ENCODE measurements at regions not wholly inside any gene's neighbourhood (a gene's known extent, or its start where the extent isn't known, plus 50 kb on each side); places are given as distances from the start of the nearest gene placed in this dataset.
A peak's percentile ranks its signal among the peaks of the same experiment; 100 is the strongest.

DNA sequence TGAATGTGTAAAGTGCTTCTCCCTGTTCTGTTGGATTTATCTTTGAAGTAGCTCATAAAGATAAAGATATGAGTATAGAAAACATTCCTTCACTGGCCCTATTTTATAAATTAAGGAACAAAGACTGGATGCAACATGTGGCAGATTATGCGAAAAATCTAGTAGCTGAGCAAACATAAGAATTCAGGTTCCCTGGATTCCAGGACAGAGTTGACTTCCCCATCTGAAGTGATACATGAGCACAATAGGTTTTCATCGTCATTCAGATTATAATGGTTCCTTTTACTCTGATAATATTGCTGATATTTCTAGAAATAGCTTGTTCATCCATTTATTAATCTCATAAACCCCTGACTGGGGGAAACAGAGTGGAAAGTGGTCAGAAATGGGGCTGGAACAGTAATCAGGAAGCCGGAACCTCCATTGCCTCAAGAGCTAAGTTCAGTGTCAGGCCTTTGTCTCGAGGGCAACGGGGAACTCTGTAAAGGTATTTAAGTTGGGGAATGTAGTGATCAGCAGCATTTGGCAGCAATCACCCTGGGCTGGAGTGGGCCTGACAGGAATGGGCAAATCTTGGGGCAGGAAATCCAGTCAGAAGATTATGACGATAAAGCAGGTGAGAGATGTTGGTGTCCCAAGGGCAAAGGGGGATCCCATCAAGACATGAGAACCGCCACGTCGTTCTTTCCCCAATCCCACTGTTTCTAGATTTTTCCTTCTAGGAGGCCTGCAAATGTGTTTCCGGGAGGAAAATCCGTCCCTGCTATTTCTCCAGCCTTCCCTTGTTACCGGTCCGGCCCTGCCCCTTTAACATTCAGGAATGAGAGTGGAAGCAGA, 232.5 kb upstream of the SERP2 start:
- 31 to 32% methylated on average over 13 of the region's 13 CpGs for WGBS, 2 donors
- no peaks in the 10 kb centered on the region for H3K9me3 ChIP-seq
- H3K27ac ChIP-seq: peak overlapping the region; percentile 87 to 99 (median 96)
- H3K4me1 ChIP-seq: peaks cover 5 to 22% (median 10%) of the 10 kb centered on the region in 9 donors
- H3K36me3 ChIP-seq: no peaks in the 10 kb centered on the region
- intact Hi-C loops (cut with DNase I): loop anchor here in 6 of 10 donors (5.0 to 10.0 kb wide), 7 partner anchors 81 to 296 kb away; no protein-coding TSS in a partner anchor
- TF ChIP-seq, protein P1, sequence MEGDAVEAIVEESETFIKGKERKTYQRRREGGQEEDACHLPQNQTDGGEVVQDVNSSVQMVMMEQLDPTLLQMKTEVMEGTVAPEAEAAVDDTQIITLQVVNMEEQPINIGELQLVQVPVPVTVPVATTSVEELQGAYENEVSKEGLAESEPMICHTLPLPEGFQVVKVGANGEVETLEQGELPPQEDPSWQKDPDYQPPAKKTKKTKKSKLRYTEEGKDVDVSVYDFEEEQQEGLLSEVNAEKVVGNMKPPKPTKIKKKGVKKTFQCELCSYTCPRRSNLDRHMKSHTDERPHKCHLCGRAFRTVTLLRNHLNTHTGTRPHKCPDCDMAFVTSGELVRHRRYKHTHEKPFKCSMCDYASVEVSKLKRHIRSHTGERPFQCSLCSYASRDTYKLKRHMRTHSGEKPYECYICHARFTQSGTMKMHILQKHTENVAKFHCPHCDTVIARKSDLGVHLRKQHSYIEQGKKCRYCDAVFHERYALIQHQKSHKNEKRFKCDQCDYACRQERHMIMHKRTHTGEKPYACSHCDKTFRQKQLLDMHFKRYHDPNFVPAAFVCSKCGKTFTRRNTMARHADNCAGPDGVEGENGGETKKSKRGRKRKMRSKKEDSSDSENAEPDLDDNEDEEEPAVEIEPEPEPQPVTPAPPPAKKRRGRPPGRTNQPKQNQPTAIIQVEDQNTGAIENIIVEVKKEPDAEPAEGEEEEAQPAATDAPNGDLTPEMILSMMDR (IDR thresholded peaks at IDR 0.05): no peak
- ATAC-seq: peak in 2 of 8 donors; percentile 3 to 5
- peak overlapping the region; percentile 26 to 75 (median 57) for H3K4me3 ChIP-seq
- DNase-seq: no peak
- no peaks in the 10 kb centered on the region for H3K27me3 ChIP-seq

DNA sequence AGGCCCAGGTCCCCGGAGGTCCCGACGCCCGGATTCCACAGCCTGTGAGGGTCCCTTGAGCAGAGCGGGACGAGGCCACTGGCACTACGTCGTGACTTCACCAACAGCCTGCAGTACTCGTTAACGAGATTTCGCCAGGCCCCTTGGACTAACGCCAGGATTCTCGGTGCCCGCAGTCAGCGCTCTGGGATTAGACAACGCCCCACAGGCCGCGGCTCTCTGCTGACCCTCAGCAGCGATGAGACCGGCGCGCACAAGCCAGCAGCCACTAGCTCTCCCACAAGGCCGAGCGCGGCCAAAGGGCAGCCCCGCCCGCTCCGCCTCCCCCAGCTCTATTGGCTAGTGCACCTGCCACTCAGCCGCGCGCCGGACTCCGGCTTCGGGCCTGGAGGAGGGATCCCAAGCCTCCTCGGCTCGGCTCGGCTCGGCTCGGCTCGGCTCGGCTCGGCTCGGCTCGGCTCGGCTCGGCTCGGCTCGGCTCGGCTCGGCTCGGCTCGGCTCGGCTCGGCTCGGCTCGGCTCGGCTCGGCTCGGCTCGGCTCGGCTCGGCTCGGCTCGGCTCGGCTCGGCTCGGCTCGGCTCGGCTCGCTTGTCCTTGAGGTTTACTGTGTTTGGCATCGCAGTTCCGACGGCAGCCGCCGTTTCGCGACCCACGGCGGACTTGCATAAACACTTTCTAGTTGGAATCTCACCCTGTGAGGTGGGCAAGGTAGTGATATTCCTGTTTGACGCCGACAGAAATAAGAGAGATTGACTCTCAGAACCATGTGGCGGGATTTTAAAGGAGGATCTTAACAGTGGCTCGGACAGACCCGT, 231.7 kb upstream of the SERP2 start:
- peak overlapping the region; percentile 91 to 99 (median 96) for H3K27ac ChIP-seq
- TF ChIP-seq, protein P1 (IDR thresholded peaks at IDR 0.05): peak in 2 of 9 donors; percentile 9 to 21
- peak overlapping the region; percentile 50 to 79 (median 58) for H3K4me3 ChIP-seq
- no peaks in the 10 kb centered on the region for H3K9me3 ChIP-seq
- peaks cover 5 to 22% (median 10%) of the 10 kb centered on the region in 9 donors for H3K4me1 ChIP-seq
- no peaks in the 10 kb centered on the region for H3K36me3 ChIP-seq
- ATAC-seq (peak; percentile 99 to 100 (median 100)), DNase-seq (peak; percentile 98 to 99)
- 0% methylated on average over 70 to 77 of the region's 84 CpGs for WGBS, 2 donors
- intact Hi-C loops (cut with DNase I): loop anchor here in 6 of 10 donors (1.0 to 10.0 kb wide), 8 partner anchors 80 to 295 kb away; no protein-coding TSS in a partner anchor
- no peaks in the 10 kb centered on the region for H3K27me3 ChIP-seq

DNA sequence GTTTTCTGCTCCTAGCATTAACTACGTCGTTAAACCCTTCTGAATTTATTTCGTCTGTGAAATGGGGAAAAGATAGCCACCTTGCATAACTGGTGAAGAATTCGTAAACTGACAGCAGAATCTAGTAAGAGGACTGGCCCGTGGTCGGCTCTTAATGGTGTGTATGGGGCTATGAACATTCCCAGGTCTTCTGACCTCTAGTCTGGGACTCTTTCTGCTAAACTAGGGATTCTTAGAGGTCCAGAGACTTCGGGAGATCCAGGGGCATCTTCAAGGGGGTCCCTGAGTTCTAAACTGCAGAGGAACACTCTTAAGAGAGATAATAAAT, 231.1 kb upstream of the SERP2 start:
- TF ChIP-seq, protein P1 (IDR thresholded peaks at IDR 0.05): no peak
- DNase-seq (no peak), ATAC-seq (peak in 7 of 8 donors; percentile 2 to 35 (median 3))
- intact Hi-C loops (cut with DNase I): loop anchor here in 6 of 10 donors (1.0 to 10.0 kb wide), 8 partner anchors 80 to 295 kb away; no protein-coding TSS in a partner anchor
- Histone ChIP-seq H3K9me3 (no peaks in the 10 kb centered on the region), H3K4me3 (peak overlapping the region; percentile 39 to 79 (median 58)), H3K36me3 (no peaks in the 10 kb centered on the region), H3K4me1 (peaks cover 5 to 22% (median 10%) of the 10 kb centered on the region in 9 donors), H3K27ac (peak overlapping the region; percentile 80 to 99 (median 91)), H3K27me3 (no peaks in the 10 kb centered on the region)
- 5 to 6% methylated on average over 7 of the region's 7 CpGs for WGBS, 2 donors
